ENCODE measurements at regions not wholly inside any gene's neighbourhood (a gene's known extent, or its start where the extent isn't known, plus 50 kb on each side); places are given as distances from the start of the nearest gene placed in this dataset.

DNA sequence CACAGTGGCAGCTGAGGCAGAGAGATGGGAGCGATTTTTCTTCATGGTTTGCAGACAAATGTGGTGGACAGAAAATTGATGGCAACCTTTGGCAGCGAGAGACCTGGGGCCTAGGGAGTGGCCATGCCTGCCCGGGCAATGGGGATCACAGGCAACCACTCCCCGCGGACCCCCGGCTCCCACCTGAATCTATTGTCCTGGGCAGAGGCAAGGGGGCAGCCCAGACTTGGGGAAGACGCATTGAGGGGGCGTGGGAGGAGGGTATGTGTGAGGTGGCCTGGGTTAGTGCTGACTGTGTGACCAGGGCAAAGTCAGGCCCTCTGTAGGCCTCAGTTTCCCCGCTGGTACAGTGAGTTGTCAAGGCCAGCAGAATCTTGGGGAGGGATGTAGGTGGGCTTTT lies 53.6 kb upstream of the BLCAP start:
- H3K4me3 ChIP-seq (ENCODE audit: insufficient read depth, low read depth, low read length): no peak overlapping the region
- DNase-seq: no peak
- H3K27me3 ChIP-seq (ENCODE audit: control insufficient read depth, insufficient read depth, low read length): no peaks in the 10 kb centered on the region
- H3K36me3 ChIP-seq (replicated peaks; ENCODE audit: control insufficient read depth, insufficient read depth, low read length): no peaks in the 10 kb centered on the region

DNA sequence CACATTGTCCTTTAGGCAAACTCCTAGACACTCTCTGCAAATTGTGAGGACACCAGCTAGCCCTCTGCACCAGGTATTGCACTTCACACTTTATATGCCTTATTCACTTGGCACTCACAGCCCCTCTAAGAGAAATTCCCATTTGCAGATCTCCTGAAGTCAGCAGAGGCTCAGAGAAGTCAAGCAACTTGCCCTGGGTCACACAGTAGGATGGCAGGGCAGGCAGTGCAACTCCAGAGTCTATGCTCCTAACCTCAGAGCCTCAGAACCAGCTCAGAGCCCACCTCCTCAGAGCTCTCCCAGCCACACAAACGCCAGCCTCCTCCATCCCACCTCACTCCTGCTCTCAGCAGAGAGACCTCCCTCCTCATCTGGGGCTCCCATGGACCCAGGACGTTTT lies 52.4 kb upstream of the BLCAP start:
- Histone ChIP-seq H3K27me3 (ENCODE audit: control insufficient read depth, insufficient read depth, low read length) (no peaks in the 10 kb centered on the region), H3K36me3 (replicated peaks; ENCODE audit: control insufficient read depth, insufficient read depth, low read length) (no peaks in the 10 kb centered on the region), H3K4me3 (ENCODE audit: insufficient read depth, low read depth, low read length) (no peak overlapping the region)
- DNase-seq: no peak

DNA sequence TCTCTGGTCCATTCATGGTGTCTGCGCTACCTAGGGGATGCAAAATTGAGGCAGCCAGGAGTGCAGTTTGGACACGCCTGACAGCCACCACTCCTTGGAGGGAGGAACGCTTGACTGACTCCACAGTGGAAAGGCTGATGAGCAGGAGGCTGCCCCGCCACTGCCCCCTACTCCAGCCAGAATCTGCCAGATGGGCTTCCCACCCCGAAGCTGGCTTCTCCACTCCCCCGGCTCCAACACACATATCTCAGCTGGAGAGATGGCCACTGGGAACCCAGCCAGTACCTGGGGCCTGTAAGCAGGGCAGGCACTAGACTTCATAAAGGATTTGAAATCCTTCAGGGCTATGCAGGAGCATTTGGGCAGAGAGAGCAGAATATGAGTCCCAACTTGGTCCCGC lies 51.4 kb upstream of the BLCAP start:
- Histone ChIP-seq H3K27me3 (ENCODE audit: control insufficient read depth, insufficient read depth, low read length) (no peaks in the 10 kb centered on the region), H3K36me3 (replicated peaks; ENCODE audit: control insufficient read depth, insufficient read depth, low read length) (no peaks in the 10 kb centered on the region), H3K4me3 (ENCODE audit: insufficient read depth, low read depth, low read length) (no peak overlapping the region)
- no peak for DNase-seq

DNA sequence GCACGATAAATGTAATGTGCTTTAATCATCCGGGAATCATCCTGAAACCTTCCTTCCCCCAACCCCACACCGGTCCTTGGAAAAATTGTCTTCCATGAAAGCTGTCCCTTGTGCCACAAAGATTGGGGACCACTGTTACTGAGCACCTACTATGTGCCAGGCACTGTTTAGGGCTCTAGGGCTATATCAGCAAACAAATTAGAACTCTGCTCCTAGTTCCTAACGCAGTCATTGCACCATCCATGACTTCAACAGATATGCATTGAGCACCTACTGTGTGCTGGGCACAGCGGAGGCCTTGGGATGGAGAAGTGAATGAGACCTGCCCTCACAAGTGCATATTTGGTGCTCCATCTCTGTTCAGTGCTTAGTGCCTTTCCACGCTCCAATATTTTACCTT lies 50.3 kb upstream of the BLCAP start:
- Histone ChIP-seq H3K27me3 (ENCODE audit: control insufficient read depth, insufficient read depth, low read length) (no peaks in the 10 kb centered on the region), H3K36me3 (replicated peaks; ENCODE audit: control insufficient read depth, insufficient read depth, low read length) (no peaks in the 10 kb centered on the region), H3K4me3 (ENCODE audit: insufficient read depth, low read depth, low read length) (no peak overlapping the region)
- no peak for DNase-seq
